Smooth muscle cell (in vitro differentiated cells): ENCODE measurements at regions not wholly inside any gene's neighbourhood (a gene's known extent, or its start where the extent isn't known, plus 50 kb on each side); places are given as distances from the start of the nearest gene placed in this dataset.

Source experiments
- DNase-seq: peaks from one replicate; lab custom pipeline; 2025; ENCODE audit not compliant: unreplicated experiment; lab: John Stamatoyannopoulos, UW
- H2AFZ ChIP-seq: fragments of 200-600 bp; sonication (generic); 2 replicates; pipeline ENCODE4 v1.6.0; 2016; ENCODE audit warnings: antibody characterized with exemption, low read depth, mild to moderate bottlenecking
- H3F3A ChIP-seq: fragments of 200-600 bp; sonication (generic); 2 replicates; pipeline ENCODE4 v1.6.0; 2017; ENCODE audit warnings: antibody characterized with exemption, low read depth
- H3K27ac ChIP-seq: fragments of 200-600 bp; sonication (generic); 2 replicates; pipeline ENCODE4 v1.5.1; 2016; ENCODE audit warnings: low read depth, mild to moderate bottlenecking
- H3K27me3 ChIP-seq: fragments of 200-600 bp; sonication (generic); 2 replicates; pipeline ENCODE4 v1.6.1; 2016; ENCODE audit warnings: low read depth, mild to moderate bottlenecking
- H3K36me3 ChIP-seq: fragments of 200-600 bp; sonication (generic); 2 replicates; pipeline ENCODE4 v1.5.1; 2016; ENCODE audit warnings: low read depth
- H3K4me1 ChIP-seq: fragments of 200-600 bp; sonication (generic); 2 replicates; pipeline ENCODE4 v1.5.1; 2016; ENCODE audit warnings: low read depth
- H3K4me2 ChIP-seq: fragments of 200-600 bp; sonication (generic); 2 replicates; pipeline ENCODE4 v1.6.0; 2016; ENCODE audit warnings: mild to moderate bottlenecking
- H3K4me3 ChIP-seq: fragments of 200-600 bp; sonication (generic); 2 replicates; pipeline ENCODE4 v1.5.1; 2016; ENCODE audit warnings: mild to moderate bottlenecking
- H3K79me2 ChIP-seq: fragments of 200-600 bp; sonication (generic); 2 replicates; pipeline ENCODE4 v1.6.0; 2016; ENCODE audit warnings: low read depth, mild to moderate bottlenecking
- H3K9ac ChIP-seq: fragments of 200-600 bp; sonication (generic); 2 replicates; pipeline ENCODE4 v1.6.0; 2016; ENCODE audit warnings: low read depth
- H3K9me3 ChIP-seq: fragments of 200-600 bp; sonication (generic); replicated peaks from 2 replicates; pipeline ENCODE4 v1.5.1; 2016; ENCODE audit warnings: low read depth
- H4K20me1 ChIP-seq: fragments of 200-600 bp; sonication (generic); 2 replicates; pipeline ENCODE4 v1.6.0; 2016; ENCODE audit warnings: low read depth
- CTCF ChIP-seq: fragments of 200-600 bp; sonication (generic); IDR thresholded peaks from 2 replicates; pipeline ENCODE4 v1.5.1; 2017; ENCODE audit warnings: borderline replicate concordance, mild to moderate bottlenecking, antibody characterized with exemption; ENCODE audit not compliant: insufficient read depth, poor library complexity, severe bottlenecking
- WGBS: methylation state at CpG from one replicate; pipeline ENCODE4 v1.1.7; 2016; ENCODE audit warnings: low lambda C conversion rate; 5-methylcytosine and 5-hydroxymethylcytosine counted together

- Histone ChIP-seq H3K9me3 (no peaks in the 10 kb centered on the region), H3K9ac (no peak overlapping the region), H3F3A (no peaks in the 10 kb centered on the region), H3K27ac (no peak overlapping the region), H4K20me1 (no peaks in the 10 kb centered on the region), H3K79me2 (no peaks in the 10 kb centered on the region), H3K4me3 (no peak overlapping the region), H3K4me1 (no peaks in the 10 kb centered on the region), H3K4me2 (no peak overlapping the region), H3K27me3 (peaks cover 9% of the 10 kb centered on the region), H3K36me3 (no peaks in the 10 kb centered on the region), H2AFZ (no peak overlapping the region)
- no peak for TF ChIP-seq CTCF
- DNase-seq = no peak
- WGBS = 93% methylated on average over 1 of the region's 1 CpG
Measured at GRCh38 chr4:14496408-14496807, 505.9 kb upstream of the CPEB2 start.

- Histone ChIP-seq H3K36me3 (no peaks in the 10 kb centered on the region), H3K9ac (no peak overlapping the region), H3K9me3 (no peaks in the 10 kb centered on the region), H3K79me2 (no peaks in the 10 kb centered on the region), H3K27me3 (peaks cover 9% of the 10 kb centered on the region), H2AFZ (no peak overlapping the region), H4K20me1 (no peaks in the 10 kb centered on the region), H3K4me1 (no peaks in the 10 kb centered on the region), H3K4me2 (no peak overlapping the region), H3K4me3 (no peak overlapping the region), H3K27ac (no peak overlapping the region), H3F3A (no peaks in the 10 kb centered on the region)
- no peak for TF ChIP-seq CTCF
- DNase-seq = no peak
Measured at GRCh38 chr4:14496969-14497368, 505.3 kb upstream of the CPEB2 start.

- peaks cover 3% of the 10 kb centered on the region for H3K27me3 ChIP-seq
- no peak for DNase-seq
- H3K4me3 ChIP-seq = no peak overlapping the region
- H3K4me1 ChIP-seq = no peaks in the 10 kb centered on the region
- 84% methylated on average over 2 of the region's 2 CpGs for WGBS
- no peaks in the 10 kb centered on the region for H3K79me2 ChIP-seq
- H3K9ac ChIP-seq = no peak overlapping the region
- no peak overlapping the region for H3K4me2 ChIP-seq
- no peak overlapping the region for H2AFZ ChIP-seq
- H3F3A ChIP-seq = no peaks in the 10 kb centered on the region
- no peaks in the 10 kb centered on the region for H3K36me3 ChIP-seq
- no peaks in the 10 kb centered on the region for H4K20me1 ChIP-seq
- no peak for TF ChIP-seq CTCF
- H3K9me3 ChIP-seq = no peaks in the 10 kb centered on the region
- H3K27ac ChIP-seq = no peak overlapping the region
Measured at GRCh38 chr4:14504162-14504561, 498.1 kb upstream of the CPEB2 start.

GRCh38 chr4:14513471-14513870 is 488.8 kb upstream of the CPEB2 start:
- Histone ChIP-seq H3K27me3 (peaks cover under 1% of the 10 kb centered on the region), H3K9ac (no peak overlapping the region), H3F3A (no peaks in the 10 kb centered on the region), H4K20me1 (no peaks in the 10 kb centered on the region), H2AFZ (no peak overlapping the region), H3K79me2 (no peaks in the 10 kb centered on the region), H3K4me1 (peaks cover 3% of the 10 kb centered on the region), H3K9me3 (no peaks in the 10 kb centered on the region), H3K27ac (no peak overlapping the region), H3K4me2 (no peak overlapping the region), H3K36me3 (no peaks in the 10 kb centered on the region), H3K4me3 (no peak overlapping the region)
- 90% methylated on average over 4 of the region's 4 CpGs for WGBS
- no peak for TF ChIP-seq CTCF
- DNase-seq = no peak
